H9 (cell line): ENCODE measurements at regions not wholly inside any gene's neighbourhood (a gene's known extent, or its start where the extent isn't known, plus 50 kb on each side); places are given as distances from the start of the nearest gene placed in this dataset.

Experiments used
- DNase-seq: peaks from one replicate; pipeline ENCODE4 v3.0.0-alpha.2; 2017
- H2AFZ ChIP-seq: one replicate; pipeline ENCODE4 v1.6.1; 2013; ENCODE audit warnings: mild to moderate bottlenecking, low read length, control low read depth, moderate library complexity
- H2AK5ac ChIP-seq: 2 replicates; pipeline ENCODE4 v1.6.1; 2013; ENCODE audit warnings: low read length, control low read depth, mixed read lengths; ENCODE audit not compliant: insufficient read length
- H2BK120ac ChIP-seq: one replicate; pipeline ENCODE4 v1.6.1; 2013; ENCODE audit warnings: low read depth, mild to moderate bottlenecking, low read length, control low read depth, inconsistent platforms; ENCODE audit not compliant: poor library complexity, severe bottlenecking
- H2BK12ac ChIP-seq: 2 replicates; pipeline ENCODE4 v1.6.1; 2013; ENCODE audit warnings: low read length, control low read depth, mixed read lengths, low read depth; ENCODE audit not compliant: insufficient read length
- H2BK15ac ChIP-seq: 2 replicates; pipeline ENCODE4 v1.6.1; 2013; ENCODE audit warnings: low read depth, low read length, control low read depth
- H2BK20ac ChIP-seq: one replicate; pipeline ENCODE4 v1.6.1; 2013; ENCODE audit warnings: low read depth, mild to moderate bottlenecking, low read length, control low read depth, inconsistent platforms; ENCODE audit not compliant: poor library complexity, severe bottlenecking
- H2BK5ac ChIP-seq: 2 replicates; pipeline ENCODE4 v1.6.1; 2013; ENCODE audit warnings: low read length, control low read depth, mixed read lengths; ENCODE audit not compliant: insufficient read length
- H3K14ac ChIP-seq: 2 replicates; pipeline ENCODE4 v1.6.1; 2013; ENCODE audit warnings: low read length, control low read depth; ENCODE audit not compliant: insufficient read depth
- H3K18ac ChIP-seq: 2 replicates; pipeline ENCODE4 v1.6.1; 2013; ENCODE audit warnings: low read depth, mild to moderate bottlenecking, mixed read lengths, low read length, control low read depth; ENCODE audit not compliant: insufficient read length
- H3K23ac ChIP-seq: 2 replicates; pipeline ENCODE4 v1.6.1; 2013; ENCODE audit warnings: low read length, control low read depth, mixed read lengths, low read depth; ENCODE audit not compliant: insufficient read length
- H3K23me2 ChIP-seq: 2 replicates; pipeline ENCODE4 v1.6.1; 2013; ENCODE audit warnings: low read depth, mild to moderate bottlenecking, mixed read lengths, low read length, control low read depth; ENCODE audit not compliant: insufficient read length, poor library complexity, severe bottlenecking
- H3K27ac ChIP-seq: 2 replicates; pipeline ENCODE4 v1.5.1; 2013; ENCODE audit warnings: low read length, control low read depth, mixed read lengths, low read depth; ENCODE audit not compliant: insufficient read length
- H3K27me3 ChIP-seq: 2 replicates; pipeline ENCODE4 v1.6.1; 2013; ENCODE audit warnings: low read length, control low read depth, inconsistent platforms; ENCODE audit not compliant: insufficient read depth
- H3K4ac ChIP-seq: 2 replicates; pipeline ENCODE4 v1.6.1; 2013; ENCODE audit warnings: low read depth, mild to moderate bottlenecking, control low read depth, inconsistent platforms, low read length, moderate library complexity
- H3K4me1 ChIP-seq: 2 replicates; pipeline ENCODE4 v1.6.1; 2013; ENCODE audit warnings: low read length, control low read depth, inconsistent platforms; ENCODE audit not compliant: insufficient read depth
- H3K4me2 ChIP-seq: 2 replicates; pipeline ENCODE4 v1.6.1; 2013; ENCODE audit warnings: low read length, control low read depth, mixed read lengths; ENCODE audit not compliant: insufficient read length, insufficient read depth
- H3K56ac ChIP-seq: 2 replicates; pipeline ENCODE4 v1.6.1; 2013; ENCODE audit warnings: low read depth, mild to moderate bottlenecking, mixed read lengths, low read length, control low read depth; ENCODE audit not compliant: insufficient read length
- H3K79me1 ChIP-seq: 2 replicates; pipeline ENCODE4 v1.6.1; 2013; ENCODE audit warnings: low read depth, mild to moderate bottlenecking, moderate library complexity, low read length, control low read depth, inconsistent platforms; ENCODE audit not compliant: insufficient read depth, poor library complexity, severe bottlenecking
- H3K79me2 ChIP-seq: 2 replicates; pipeline ENCODE4 v1.6.1; 2013; ENCODE audit warnings: low read length, control low read depth, inconsistent platforms; ENCODE audit not compliant: insufficient read depth
- H3K9ac ChIP-seq: 2 replicates; pipeline ENCODE4 v1.6.1; 2013; ENCODE audit warnings: low read length, control low read depth, mixed read lengths; ENCODE audit not compliant: insufficient read length; ENCODE audit errors: extremely low read depth
- H3K9me3 ChIP-seq: one replicate; pipeline ENCODE4 v1.6.1; 2013; ENCODE audit warnings: low read depth, low read length, inconsistent platforms; ENCODE audit not compliant: control insufficient read depth
- H3T11ph ChIP-seq: one replicate; pipeline ENCODE4 v1.6.1; 2013; ENCODE audit warnings: mild to moderate bottlenecking, low read length, control low read depth, inconsistent platforms
- H4K20me1 ChIP-seq: one replicate; pipeline ENCODE4 v1.6.1; 2013; ENCODE audit not compliant: control insufficient read depth, insufficient read length, insufficient read depth
- H4K5ac ChIP-seq: 2 replicates; pipeline ENCODE4 v1.6.1; 2013; ENCODE audit warnings: low read depth, mild to moderate bottlenecking, mixed read lengths, low read length, control low read depth; ENCODE audit not compliant: insufficient read length
- H4K8ac ChIP-seq: replicated peaks from 2 replicates; pipeline ENCODE4 v1.6.1; 2013; ENCODE audit warnings: low read length, control low read depth, mixed read lengths, low read depth; ENCODE audit not compliant: insufficient read length
- H4K91ac ChIP-seq: 2 replicates; pipeline ENCODE4 v1.6.1; 2013; ENCODE audit warnings: low read depth, mild to moderate bottlenecking, moderate library complexity, mixed read lengths, low read length, control low read depth; ENCODE audit not compliant: insufficient read length
- H3K27ac Mint-ChIP-seq, 3 experiments: 2 replicates in 2 of 3; 3 replicates in 1 of 3; pipeline ENCODE4 v1.8.0; 2020 to 2021; ENCODE audit warnings: mixed read lengths in 3 of 3, mild to moderate bottlenecking in 1 of 3, moderate library complexity in 1 of 3
- H3K27me3 Mint-ChIP-seq: 2 replicates; pipeline ENCODE4 v1.8.0; 2021; ENCODE audit warnings: low read depth, mild to moderate bottlenecking, moderate library complexity, mixed read lengths
- H3K36me3 Mint-ChIP-seq, 3 experiments: 2 replicates in 2 of 3; 3 replicates in 1 of 3; pipeline ENCODE4 v1.8.0; 2020 to 2021; ENCODE audit warnings: low read depth in 3 of 3, mixed read lengths in 3 of 3; ENCODE audit not compliant: insufficient read depth in 1 of 3
- H3K4me1 Mint-ChIP-seq, 2 experiments: 2 replicates each; pipeline ENCODE4 v1.8.0; 2020; ENCODE audit warnings: mixed read lengths in 2 of 2
- H3K4me3 Mint-ChIP-seq, 2 experiments: 2 replicates in 1 of 2; 3 replicates in 1 of 2; pipeline ENCODE4 v1.8.0; 2020 to 2021; ENCODE audit warnings: mild to moderate bottlenecking in 2 of 2, mixed read lengths in 2 of 2, moderate library complexity in 1 of 2
- H3K9me3 Mint-ChIP-seq, 2 experiments: 2 replicates in 1 of 2; 3 replicates in 1 of 2; pipeline ENCODE4 v1.8.0; 2020; ENCODE audit warnings: mild to moderate bottlenecking in 2 of 2, mixed read lengths in 2 of 2, moderate library complexity in 1 of 2
- WGBS: extraction: QIAGEN DNeasy Blood & Tissue Kit; methylation state at CpG from one replicate; pipeline ENCODE4 v1.1.7; 2013; ENCODE audit warnings: missing lambda C conversion rate, low lambda C conversion rate, mixed read lengths; ENCODE audit not compliant: insufficient read length; ENCODE audit errors: extremely low coverage; 5-methylcytosine and 5-hydroxymethylcytosine counted together
- TF ChIP-seq, protein P1 (sequence below): fragments of 200-600 bp; sonication (generic); conservative IDR thresholded peaks from 3 replicates; pipeline ENCODE4 v1.8.0; 2021; ENCODE audit warnings: antibody characterized with exemption, mild to moderate bottlenecking

DNA sequence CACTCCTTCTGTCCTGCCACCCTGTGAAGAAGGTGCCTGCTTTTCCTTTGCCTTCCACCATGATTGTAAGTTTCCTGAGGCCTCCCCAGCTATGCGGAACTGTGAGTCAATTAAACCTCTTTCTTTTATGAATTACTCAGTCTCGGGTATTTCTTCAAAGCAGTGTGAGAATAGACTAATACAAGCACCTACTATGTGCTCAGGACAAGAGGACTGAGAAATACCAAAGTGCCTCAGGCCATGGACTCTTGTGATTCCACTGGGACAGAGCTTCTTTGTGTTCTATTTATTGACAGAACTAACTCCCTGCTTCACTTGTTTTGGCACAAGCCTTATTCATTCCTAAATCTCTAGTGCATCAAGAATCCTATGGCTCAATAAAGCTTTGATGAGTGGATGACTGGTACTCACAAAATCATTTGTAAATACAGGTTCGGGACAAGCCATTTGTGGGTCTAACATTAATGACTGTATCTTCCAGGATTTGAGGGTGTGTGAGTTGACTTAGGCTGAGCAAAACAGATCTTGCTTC lies 204.2 kb downstream of the PDCD6IP start:
- H4K91ac ChIP-seq = no peak overlapping the region
- H3K4me2 ChIP-seq = no peak overlapping the region
- no peak overlapping the region for H2BK120ac ChIP-seq
- H3K4me1 ChIP-seq = no peaks in the 10 kb centered on the region; the same call in 1 of the 2 replicates
- H3K27me3 ChIP-seq = no peaks in the 10 kb centered on the region
- H4K8ac ChIP-seq = no peak overlapping the region
- H2BK15ac ChIP-seq = no peak overlapping the region
- no peak overlapping the region for H2BK5ac ChIP-seq
- no peaks in the 10 kb centered on the region for H4K20me1 ChIP-seq
- H3K27ac ChIP-seq = no peak overlapping the region
- no peaks in the 10 kb centered on the region for H3K23me2 ChIP-seq
- Mint-ChIP-seq H3K27me3 (peaks cover 8% of the 10 kb centered on the region; the same call in 1 of the 2 replicates), H3K9me3 (no peaks in the 10 kb centered on the region), H3K4me3 (no peak overlapping the region; a peak in 1 of 5 replicates), H3K27ac (no peak overlapping the region), H3K36me3 (no peaks in the 10 kb centered on the region), H3K4me1 (peaks cover 10 to 16% of the 10 kb centered on the region in 2 experiments)
- H2BK20ac ChIP-seq = no peak overlapping the region
- no peaks in the 10 kb centered on the region for H3K79me2 ChIP-seq
- H3K56ac ChIP-seq = no peak overlapping the region
- no peak overlapping the region for H2BK12ac ChIP-seq
- H3K9me3 ChIP-seq = no peaks in the 10 kb centered on the region
- H3K4ac ChIP-seq = no peak overlapping the region
- H3K18ac ChIP-seq = no peak overlapping the region
- H3K79me1 ChIP-seq = no peaks in the 10 kb centered on the region
- H2AK5ac ChIP-seq = no peak overlapping the region
- no peak for DNase-seq
- no peak overlapping the region for H3K9ac ChIP-seq
- no CpG with 5 or more reads among the region's 3 CpGs for WGBS
- TF ChIP-seq, protein P1, sequence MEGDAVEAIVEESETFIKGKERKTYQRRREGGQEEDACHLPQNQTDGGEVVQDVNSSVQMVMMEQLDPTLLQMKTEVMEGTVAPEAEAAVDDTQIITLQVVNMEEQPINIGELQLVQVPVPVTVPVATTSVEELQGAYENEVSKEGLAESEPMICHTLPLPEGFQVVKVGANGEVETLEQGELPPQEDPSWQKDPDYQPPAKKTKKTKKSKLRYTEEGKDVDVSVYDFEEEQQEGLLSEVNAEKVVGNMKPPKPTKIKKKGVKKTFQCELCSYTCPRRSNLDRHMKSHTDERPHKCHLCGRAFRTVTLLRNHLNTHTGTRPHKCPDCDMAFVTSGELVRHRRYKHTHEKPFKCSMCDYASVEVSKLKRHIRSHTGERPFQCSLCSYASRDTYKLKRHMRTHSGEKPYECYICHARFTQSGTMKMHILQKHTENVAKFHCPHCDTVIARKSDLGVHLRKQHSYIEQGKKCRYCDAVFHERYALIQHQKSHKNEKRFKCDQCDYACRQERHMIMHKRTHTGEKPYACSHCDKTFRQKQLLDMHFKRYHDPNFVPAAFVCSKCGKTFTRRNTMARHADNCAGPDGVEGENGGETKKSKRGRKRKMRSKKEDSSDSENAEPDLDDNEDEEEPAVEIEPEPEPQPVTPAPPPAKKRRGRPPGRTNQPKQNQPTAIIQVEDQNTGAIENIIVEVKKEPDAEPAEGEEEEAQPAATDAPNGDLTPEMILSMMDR = no peak
- no peak overlapping the region for H3K23ac ChIP-seq
- no peak overlapping the region for H4K5ac ChIP-seq
- H2AFZ ChIP-seq = no peak overlapping the region
- H3T11ph ChIP-seq = no peak overlapping the region
- no peak overlapping the region for H3K14ac ChIP-seq
